GM23338 (cell line): ENCODE measurements at regions not wholly inside any gene's neighbourhood (a gene's known extent, or its start where the extent isn't known, plus 50 kb on each side); places are given as distances from the start of the nearest gene placed in this dataset.

Source experiments
- ATAC-seq: fragments of 200-7000 bp; cut with Tn5 transposase; 3 replicates; pipeline ENCODE4 v1.9.1; 2020
- DNase-seq: peaks from one replicate; pipeline ENCODE4 v3.0.0-alpha.2; 2015; ENCODE audit warnings: low spot score
- H2AFZ ChIP-seq: fragments of 200-600 bp; sonication (generic); 2 replicates; pipeline ENCODE4 v1.8.0; 2016; ENCODE audit warnings: antibody characterized with exemption, mild to moderate bottlenecking, moderate library complexity
- H3F3A ChIP-seq: fragments of 200-600 bp; sonication (generic); replicated peaks from 2 replicates; pipeline ENCODE4 v1.8.0; 2017; ENCODE audit warnings: antibody characterized with exemption, mixed run types, low read depth
- H3K27ac ChIP-seq: fragments of 200-600 bp; sonication (generic); 2 replicates; pipeline ENCODE4 v1.6.1; 2016; ENCODE audit warnings: low read depth
- H3K27me3 ChIP-seq: fragments of 200-600 bp; sonication (generic); 2 replicates; pipeline ENCODE4 v1.8.0; 2016; ENCODE audit warnings: mild to moderate bottlenecking, mixed run types, moderate library complexity; ENCODE audit not compliant: insufficient read depth
- H3K36me3 ChIP-seq: fragments of 200-600 bp; sonication (generic); 2 replicates; pipeline ENCODE4 v1.8.0; 2016; ENCODE audit warnings: mild to moderate bottlenecking; ENCODE audit not compliant: insufficient read depth
- H3K4me1 ChIP-seq: fragments of 200-600 bp; sonication (generic); 2 replicates; pipeline ENCODE4 v1.8.0; 2016; ENCODE audit warnings: mild to moderate bottlenecking, moderate library complexity; ENCODE audit not compliant: insufficient read depth
- H3K4me2 ChIP-seq: fragments of 200-600 bp; sonication (generic); 2 replicates; pipeline ENCODE4 v1.7.1; 2017; ENCODE audit warnings: mixed run types
- H3K4me3 ChIP-seq: fragments of 200-600 bp; sonication (generic); 2 replicates; pipeline ENCODE4 v1.6.1; 2016; ENCODE audit warnings: mixed run types
- H3K79me2 ChIP-seq: fragments of 200-600 bp; sonication (generic); replicated peaks from 2 replicates; pipeline ENCODE4 v1.8.0; 2017; ENCODE audit warnings: mild to moderate bottlenecking; ENCODE audit not compliant: insufficient read depth
- H3K9me2 ChIP-seq: fragments of 200-600 bp; sonication (generic); 2 replicates; pipeline ENCODE4 v1.8.0; 2017; ENCODE audit not compliant: insufficient read depth
- H4K20me1 ChIP-seq: fragments of 200-600 bp; sonication (generic); replicated peaks from 2 replicates; pipeline ENCODE4 v1.8.0; 2017; ENCODE audit warnings: mild to moderate bottlenecking; ENCODE audit not compliant: insufficient read depth
- H3K27ac Mint-ChIP-seq: 2 replicates; pipeline ENCODE4 v1.8.0; 2020; ENCODE audit warnings: inconsistent platforms, mild to moderate bottlenecking, moderate library complexity, mixed read lengths
- H3K27me3 Mint-ChIP-seq: 3 replicates; pipeline ENCODE4 v1.8.0; 2022; ENCODE audit warnings: low read depth, mild to moderate bottlenecking, moderate library complexity, mixed read lengths, inconsistent platforms; ENCODE audit not compliant: insufficient read depth, poor library complexity
- H3K36me3 Mint-ChIP-seq: 3 replicates; pipeline ENCODE4 v1.8.0; 2021; ENCODE audit warnings: low read depth, mild to moderate bottlenecking, inconsistent platforms, moderate library complexity, mixed read lengths
- H3K4me1 Mint-ChIP-seq: 3 replicates; pipeline ENCODE4 v1.8.0; 2020; ENCODE audit warnings: mild to moderate bottlenecking, inconsistent platforms, mixed read lengths
- H3K4me3 Mint-ChIP-seq: 3 replicates; pipeline ENCODE4 v1.8.0; 2021; ENCODE audit warnings: moderate library complexity, mild to moderate bottlenecking, inconsistent platforms, mixed read lengths
- H3K9me3 Mint-ChIP-seq: 3 replicates; pipeline ENCODE4 v1.8.0; 2020; ENCODE audit warnings: moderate library complexity, mild to moderate bottlenecking, inconsistent platforms, mixed read lengths
- CREB1 ChIP-seq: fragments of 250-450 bp; sonication (Bioruptor Pico); IDR thresholded peaks from 2 replicates; pipeline ENCODE4 v1.5.0; 2020; ENCODE audit warnings: low read depth, mild to moderate bottlenecking, moderate library complexity
- CTCF ChIP-seq, 2 experiments: fragments of 200-600 bp in 1 of 2; sonication (generic) in 1 of 2; conservative IDR thresholded peaks; 2 replicates each; pipeline versions ENCODE4 v1.5.1 to v1.6.1; 2016 to 2017; ENCODE audit warnings: antibody characterized with exemption in 2 of 2, low read depth in 2 of 2, mild to moderate bottlenecking in 2 of 2, moderate library complexity in 1 of 2
- EZH2 ChIP-seq: fragments of 200-600 bp; sonication (generic); IDR thresholded peaks from one replicate; pipeline ENCODE4 v1.8.0; 2017; ENCODE audit warnings: antibody characterized with exemption, mild to moderate bottlenecking, low read depth; ENCODE audit not compliant: unreplicated experiment
- EZH2phosphoT487 ChIP-seq: fragments of 200-600 bp; sonication (generic); IDR thresholded peaks from one replicate; pipeline ENCODE4 v1.8.1; 2018; ENCODE audit warnings: antibody characterized with exemption; ENCODE audit not compliant: unreplicated experiment
- JUNB ChIP-seq: IDR thresholded peaks from one replicate; pipeline ENCODE4 v1.6.1; 2016; ENCODE audit warnings: antibody characterized with exemption; ENCODE audit not compliant: unreplicated experiment
- NANOG ChIP-seq: IDR thresholded peaks from 2 replicates; pipeline ENCODE4 v1.6.1; 2016; ENCODE audit warnings: antibody characterized with exemption, borderline replicate concordance
- POLR2AphosphoS5 ChIP-seq: IDR thresholded peaks from 2 replicates; pipeline ENCODE4 v1.6.1; 2016; ENCODE audit warnings: antibody characterized with exemption, low read depth
- STAT1 ChIP-seq: IDR thresholded peaks from one replicate; pipeline ENCODE4 v1.6.1; 2016; ENCODE audit warnings: antibody characterized with exemption; ENCODE audit not compliant: unreplicated experiment
- ZNF114 ChIP-seq: fragments of 250-450 bp; sonication (Bioruptor Pico); IDR thresholded peaks from 2 replicates; pipeline ENCODE4 v1.5.0; 2020; ENCODE audit warnings: mild to moderate bottlenecking, moderate library complexity
- ZNF331 ChIP-seq: fragments of 250-450 bp; sonication (Bioruptor Pico); IDR thresholded peaks from 2 replicates; pipeline ENCODE4 v1.5.0; 2020; ENCODE audit warnings: low read depth, mild to moderate bottlenecking, moderate library complexity
- TF ChIP-seq, protein P1 (sequence below): IDR thresholded peaks from one replicate; pipeline ENCODE4 v1.6.1; 2018; ENCODE audit warnings: antibody characterized with exemption; ENCODE audit not compliant: unreplicated experiment
- TF ChIP-seq, protein P2 (sequence below): IDR thresholded peaks from 2 replicates; pipeline ENCODE4 v1.6.1; 2016; ENCODE audit warnings: antibody characterized with exemption
- TF ChIP-seq, protein P3 (sequence below): fragments of 250-450 bp; sonication (Bioruptor Pico); IDR thresholded peaks from 2 replicates; pipeline ENCODE4 v1.5.0; 2020; ENCODE audit warnings: mild to moderate bottlenecking, moderate library complexity

DNA sequence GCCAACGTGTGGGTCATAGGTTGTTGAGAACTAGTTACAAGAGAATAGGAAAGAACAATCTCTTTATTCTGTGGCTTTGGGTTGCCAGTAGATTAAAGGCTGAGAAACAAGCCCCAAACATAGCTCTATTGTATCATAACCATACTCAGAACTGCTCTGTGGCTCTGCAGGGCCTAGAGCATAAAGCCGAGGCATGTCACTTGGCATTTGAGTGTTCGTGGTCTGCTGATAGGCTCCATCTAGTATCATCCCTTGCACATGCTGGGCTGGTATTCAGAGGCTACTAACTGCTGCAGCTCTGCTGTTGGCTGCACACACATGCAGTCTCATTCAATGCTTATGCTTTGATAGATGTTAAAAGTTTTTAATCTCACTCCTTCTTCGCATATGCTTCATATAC lies 157.9 kb downstream of the OGFRL1 start (continued):
- TF ChIP-seq, protein P1, sequence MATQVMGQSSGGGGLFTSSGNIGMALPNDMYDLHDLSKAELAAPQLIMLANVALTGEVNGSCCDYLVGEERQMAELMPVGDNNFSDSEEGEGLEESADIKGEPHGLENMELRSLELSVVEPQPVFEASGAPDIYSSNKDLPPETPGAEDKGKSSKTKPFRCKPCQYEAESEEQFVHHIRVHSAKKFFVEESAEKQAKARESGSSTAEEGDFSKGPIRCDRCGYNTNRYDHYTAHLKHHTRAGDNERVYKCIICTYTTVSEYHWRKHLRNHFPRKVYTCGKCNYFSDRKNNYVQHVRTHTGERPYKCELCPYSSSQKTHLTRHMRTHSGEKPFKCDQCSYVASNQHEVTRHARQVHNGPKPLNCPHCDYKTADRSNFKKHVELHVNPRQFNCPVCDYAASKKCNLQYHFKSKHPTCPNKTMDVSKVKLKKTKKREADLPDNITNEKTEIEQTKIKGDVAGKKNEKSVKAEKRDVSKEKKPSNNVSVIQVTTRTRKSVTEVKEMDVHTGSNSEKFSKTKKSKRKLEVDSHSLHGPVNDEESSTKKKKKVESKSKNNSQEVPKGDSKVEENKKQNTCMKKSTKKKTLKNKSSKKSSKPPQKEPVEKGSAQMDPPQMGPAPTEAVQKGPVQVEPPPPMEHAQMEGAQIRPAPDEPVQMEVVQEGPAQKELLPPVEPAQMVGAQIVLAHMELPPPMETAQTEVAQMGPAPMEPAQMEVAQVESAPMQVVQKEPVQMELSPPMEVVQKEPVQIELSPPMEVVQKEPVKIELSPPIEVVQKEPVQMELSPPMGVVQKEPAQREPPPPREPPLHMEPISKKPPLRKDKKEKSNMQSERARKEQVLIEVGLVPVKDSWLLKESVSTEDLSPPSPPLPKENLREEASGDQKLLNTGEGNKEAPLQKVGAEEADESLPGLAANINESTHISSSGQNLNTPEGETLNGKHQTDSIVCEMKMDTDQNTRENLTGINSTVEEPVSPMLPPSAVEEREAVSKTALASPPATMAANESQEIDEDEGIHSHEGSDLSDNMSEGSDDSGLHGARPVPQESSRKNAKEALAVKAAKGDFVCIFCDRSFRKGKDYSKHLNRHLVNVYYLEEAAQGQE: no peak
- TF ChIP-seq EZH2 (no peak), POLR2AphosphoS5 (no peak), CREB1 (CRISPR knock-in tag) (no peak), NANOG (no peak), JUNB (no peak), EZH2phosphoT487 (no peak), CTCF (conservative IDR thresholded peaks at IDR 0.05; ENCODE audit: low read depth in 2 of 2) (no peak), ZNF331 (CRISPR knock-in tag) (no peak)

GRCh38 chr6:71452697-71453370 lies 164.2 kb downstream of the OGFRL1 start:
- no peak for ATAC-seq
- Histone ChIP-seq H2AFZ (peak overlapping the region; percentile 47; the same call in 1 of the 2 replicates), H3K27me3 (no peaks in the 10 kb centered on the region), H3K27ac (no peak overlapping the region), H3K9me2 (no peaks in the 10 kb centered on the region), H3F3A (no peaks in the 10 kb centered on the region), H4K20me1 (no peaks in the 10 kb centered on the region), H3K4me1 (no peaks in the 10 kb centered on the region), H3K79me2 (no peaks in the 10 kb centered on the region), H3K4me3 (no peak overlapping the region), H3K4me2 (no peak overlapping the region), H3K36me3 (no peaks in the 10 kb centered on the region)
- H3K4me3 Mint-ChIP-seq: no peak overlapping the region
- peaks cover 5% of the 10 kb centered on the region; the same call in 2 of the 3 replicates for H3K4me1 Mint-ChIP-seq
- DNase-seq: no peak
- H3K27ac Mint-ChIP-seq: no peak overlapping the region
- no peaks in the 10 kb centered on the region for H3K27me3 Mint-ChIP-seq
- no peaks in the 10 kb centered on the region for H3K9me3 Mint-ChIP-seq
- no peaks in the 10 kb centered on the region for H3K36me3 Mint-ChIP-seq
- TF ChIP-seq, protein P2, sequence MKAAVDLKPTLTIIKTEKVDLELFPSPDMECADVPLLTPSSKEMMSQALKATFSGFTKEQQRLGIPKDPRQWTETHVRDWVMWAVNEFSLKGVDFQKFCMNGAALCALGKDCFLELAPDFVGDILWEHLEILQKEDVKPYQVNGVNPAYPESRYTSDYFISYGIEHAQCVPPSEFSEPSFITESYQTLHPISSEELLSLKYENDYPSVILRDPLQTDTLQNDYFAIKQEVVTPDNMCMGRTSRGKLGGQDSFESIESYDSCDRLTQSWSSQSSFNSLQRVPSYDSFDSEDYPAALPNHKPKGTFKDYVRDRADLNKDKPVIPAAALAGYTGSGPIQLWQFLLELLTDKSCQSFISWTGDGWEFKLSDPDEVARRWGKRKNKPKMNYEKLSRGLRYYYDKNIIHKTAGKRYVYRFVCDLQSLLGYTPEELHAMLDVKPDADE: no peak
- no peak for TF ChIP-seq ZNF331 (CRISPR knock-in tag)
- TF ChIP-seq ZNF114 (CRISPR knock-in tag): no peak
- no peak for TF ChIP-seq STAT1
- TF ChIP-seq, protein P3, sequence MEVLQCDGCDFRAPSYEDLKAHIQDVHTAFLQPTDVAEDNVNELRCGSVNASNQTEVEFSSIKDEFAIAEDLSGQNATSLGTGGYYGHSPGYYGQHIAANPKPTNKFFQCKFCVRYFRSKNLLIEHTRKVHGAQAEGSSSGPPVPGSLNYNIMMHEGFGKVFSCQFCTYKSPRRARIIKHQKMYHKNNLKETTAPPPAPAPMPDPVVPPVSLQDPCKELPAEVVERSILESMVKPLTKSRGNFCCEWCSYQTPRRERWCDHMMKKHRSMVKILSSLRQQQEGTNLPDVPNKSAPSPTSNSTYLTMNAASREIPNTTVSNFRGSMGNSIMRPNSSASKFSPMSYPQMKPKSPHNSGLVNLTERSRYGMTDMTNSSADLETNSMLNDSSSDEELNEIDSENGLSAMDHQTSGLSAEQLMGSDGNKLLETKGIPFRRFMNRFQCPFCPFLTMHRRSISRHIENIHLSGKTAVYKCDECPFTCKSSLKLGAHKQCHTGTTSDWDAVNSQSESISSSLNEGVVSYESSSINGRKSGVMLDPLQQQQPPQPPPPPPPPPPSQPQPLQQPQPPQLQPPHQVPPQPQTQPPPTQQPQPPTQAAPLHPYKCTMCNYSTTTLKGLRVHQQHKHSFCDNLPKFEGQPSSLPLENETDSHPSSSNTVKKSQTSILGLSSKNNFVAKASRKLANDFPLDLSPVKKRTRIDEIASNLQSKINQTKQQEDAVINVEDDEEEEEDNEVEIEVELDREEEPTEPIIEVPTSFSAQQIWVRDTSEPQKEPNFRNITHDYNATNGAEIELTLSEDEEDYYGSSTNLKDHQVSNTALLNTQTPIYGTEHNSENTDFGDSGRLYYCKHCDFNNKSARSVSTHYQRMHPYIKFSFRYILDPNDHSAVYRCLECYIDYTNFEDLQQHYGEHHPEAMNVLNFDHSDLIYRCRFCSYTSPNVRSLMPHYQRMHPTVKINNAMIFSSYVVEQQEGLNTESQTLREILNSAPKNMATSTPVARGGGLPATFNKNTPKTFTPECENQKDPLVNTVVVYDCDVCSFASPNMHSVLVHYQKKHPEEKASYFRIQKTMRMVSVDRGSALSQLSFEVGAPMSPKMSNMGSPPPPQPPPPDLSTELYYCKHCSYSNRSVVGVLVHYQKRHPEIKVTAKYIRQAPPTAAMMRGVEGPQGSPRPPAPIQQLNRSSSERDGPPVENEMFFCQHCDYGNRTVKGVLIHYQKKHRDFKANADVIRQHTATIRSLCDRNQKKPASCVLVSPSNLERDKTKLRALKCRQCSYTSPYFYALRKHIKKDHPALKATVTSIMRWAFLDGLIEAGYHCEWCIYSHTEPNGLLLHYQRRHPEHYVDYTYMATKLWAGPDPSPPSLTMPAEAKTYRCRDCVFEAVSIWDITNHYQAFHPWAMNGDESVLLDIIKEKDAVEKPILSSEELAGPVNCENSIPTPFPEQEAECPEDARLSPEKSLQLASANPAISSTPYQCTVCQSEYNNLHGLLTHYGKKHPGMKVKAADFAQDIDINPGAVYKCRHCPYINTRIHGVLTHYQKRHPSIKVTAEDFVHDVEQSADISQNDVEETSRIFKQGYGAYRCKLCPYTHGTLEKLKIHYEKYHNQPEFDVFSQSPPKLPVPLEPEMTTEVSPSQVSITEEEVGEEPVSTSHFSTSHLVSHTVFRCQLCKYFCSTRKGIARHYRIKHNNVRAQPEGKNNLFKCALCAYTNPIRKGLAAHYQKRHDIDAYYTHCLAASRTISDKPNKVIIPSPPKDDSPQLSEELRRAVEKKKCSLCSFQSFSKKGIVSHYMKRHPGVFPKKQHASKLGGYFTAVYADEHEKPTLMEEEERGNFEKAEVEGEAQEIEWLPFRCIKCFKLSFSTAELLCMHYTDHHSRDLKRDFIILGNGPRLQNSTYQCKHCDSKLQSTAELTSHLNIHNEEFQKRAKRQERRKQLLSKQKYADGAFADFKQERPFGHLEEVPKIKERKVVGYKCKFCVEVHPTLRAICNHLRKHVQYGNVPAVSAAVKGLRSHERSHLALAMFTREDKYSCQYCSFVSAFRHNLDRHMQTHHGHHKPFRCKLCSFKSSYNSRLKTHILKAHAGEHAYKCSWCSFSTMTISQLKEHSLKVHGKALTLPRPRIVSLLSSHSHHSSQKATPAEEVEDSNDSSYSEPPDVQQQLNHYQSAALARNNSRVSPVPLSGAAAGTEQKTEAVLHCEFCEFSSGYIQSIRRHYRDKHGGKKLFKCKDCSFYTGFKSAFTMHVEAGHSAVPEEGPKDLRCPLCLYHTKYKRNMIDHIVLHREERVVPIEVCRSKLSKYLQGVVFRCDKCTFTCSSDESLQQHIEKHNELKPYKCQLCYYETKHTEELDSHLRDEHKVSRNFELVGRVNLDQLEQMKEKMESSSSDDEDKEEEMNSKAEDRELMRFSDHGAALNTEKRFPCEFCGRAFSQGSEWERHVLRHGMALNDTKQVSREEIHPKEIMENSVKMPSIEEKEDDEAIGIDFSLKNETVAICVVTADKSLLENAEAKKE (CRISPR knock-in tag): no peak
